ENCODE measurements at regions not wholly inside any gene's neighbourhood (a gene's known extent, or its start where the extent isn't known, plus 50 kb on each side); places are given as distances from the start of the nearest gene placed in this dataset.

- Histone ChIP-seq H3K27me3 (ENCODE audit: control insufficient read depth in 3 of 3, insufficient read depth in 3 of 3, low read depth in 1 of 3, low read length in 3 of 3) (no peaks in the 10 kb centered on the region), H2AFZ (ENCODE audit: low read length) (no peak overlapping the region), H3K4me2 (ENCODE audit: insufficient read depth, low read length, poor library complexity, severe bottlenecking) (no peak overlapping the region), H2BK15ac (ENCODE audit: low read length) (no peak overlapping the region), H3K9ac (ENCODE audit: low read depth, low read length, poor library complexity) (no peak overlapping the region), H2BK12ac (ENCODE audit: low read length) (no peak overlapping the region), H3K14ac (ENCODE audit: low read length) (no peak overlapping the region), H2AK5ac (ENCODE audit: low read depth, low read length) (no peak overlapping the region), H2BK120ac (ENCODE audit: low read depth, low read length) (no peak overlapping the region), H3K4me1 (ENCODE audit: control insufficient read depth in 2 of 2, insufficient read depth in 1 of 2, low read depth in 1 of 2, low read length in 2 of 2) (peaks cover 0 to 2% of the 10 kb centered on the region in 2 donors), H3K27ac (replicated peaks; ENCODE audit: low read length) (no peak overlapping the region), H3K18ac (ENCODE audit: low read length) (peak overlapping the region; percentile 3), H3K36me3 (replicated peaks in 1 of 2; ENCODE audit: control insufficient read depth in 2 of 2, insufficient read depth in 2 of 2, low read length in 2 of 2) (no peaks in the 10 kb centered on the region), H3K4ac (ENCODE audit: low read length) (no peak overlapping the region), H3K23ac (ENCODE audit: low read depth, low read length, poor library complexity) (no peak overlapping the region), H4K8ac (ENCODE audit: low read depth, low read length) (no peak overlapping the region), H3K79me1 (ENCODE audit: low read depth, low read length) (no peaks in the 10 kb centered on the region), H3K9me3 (replicated peaks in 1 of 2; ENCODE audit: control insufficient read depth in 2 of 2, insufficient read depth in 1 of 2, low read depth in 1 of 2, low read length in 2 of 2) (no peaks in the 10 kb centered on the region), H2BK5ac (ENCODE audit: low read length) (no peak overlapping the region), H4K91ac (ENCODE audit: low read depth, low read length, poor library complexity) (no peak overlapping the region), H3K4me3 (ENCODE audit: low read length in 2 of 2) (no peak overlapping the region)
- DNase-seq (ENCODE audit: low spot score): no peak
- no CpG with 5 or more reads among the region's 6 CpGs for WGBS, 2 donors (ENCODE audit: extremely low coverage in 2 of 2, insufficient read length in 2 of 2, insufficient replicate concordance in 1 of 2)
These were observed 86.9 kb upstream of the SPATA31D4 start for GRCh38 chr9:81841333-81841732.

- Histone ChIP-seq H3K4me1 (ENCODE audit: control insufficient read depth in 2 of 2, insufficient read depth in 1 of 2, low read depth in 1 of 2, low read length in 2 of 2) (peaks cover 0 to 2% of the 10 kb centered on the region in 2 donors), H4K91ac (ENCODE audit: low read depth, low read length, poor library complexity) (no peak overlapping the region), H3K23ac (ENCODE audit: low read depth, low read length, poor library complexity) (no peak overlapping the region), H3K27ac (replicated peaks; ENCODE audit: low read length) (no peak overlapping the region), H2BK5ac (ENCODE audit: low read length) (no peak overlapping the region), H3K4me2 (ENCODE audit: insufficient read depth, low read length, poor library complexity, severe bottlenecking) (no peak overlapping the region), H3K18ac (ENCODE audit: low read length) (peak overlapping the region; percentile 29), H2AFZ (ENCODE audit: low read length) (no peak overlapping the region), H3K79me1 (ENCODE audit: low read depth, low read length) (no peaks in the 10 kb centered on the region), H3K27me3 (ENCODE audit: control insufficient read depth in 3 of 3, insufficient read depth in 3 of 3, low read depth in 1 of 3, low read length in 3 of 3) (no peaks in the 10 kb centered on the region), H2BK12ac (ENCODE audit: low read length) (no peak overlapping the region), H3K14ac (ENCODE audit: low read length) (no peak overlapping the region), H3K4ac (ENCODE audit: low read length) (no peak overlapping the region), H3K9ac (ENCODE audit: low read depth, low read length, poor library complexity) (no peak overlapping the region), H2AK5ac (ENCODE audit: low read depth, low read length) (no peak overlapping the region), H3K36me3 (replicated peaks in 1 of 2; ENCODE audit: control insufficient read depth in 2 of 2, insufficient read depth in 2 of 2, low read length in 2 of 2) (no peaks in the 10 kb centered on the region), H2BK15ac (ENCODE audit: low read length) (no peak overlapping the region), H3K9me3 (replicated peaks in 1 of 2; ENCODE audit: control insufficient read depth in 2 of 2, insufficient read depth in 1 of 2, low read depth in 1 of 2, low read length in 2 of 2) (no peaks in the 10 kb centered on the region), H4K8ac (ENCODE audit: low read depth, low read length) (no peak overlapping the region), H2BK120ac (ENCODE audit: low read depth, low read length) (no peak overlapping the region), H3K4me3 (ENCODE audit: low read length in 2 of 2) (no peak overlapping the region)
- no CpG with 5 or more reads among the region's 2 CpGs for WGBS, 2 donors (ENCODE audit: extremely low coverage in 2 of 2, insufficient read length in 2 of 2, insufficient replicate concordance in 1 of 2)
- no peak for DNase-seq (ENCODE audit: low spot score)
These were observed 84.1 kb upstream of the SPATA31D4 start for GRCh38 chr9:81844131-81844567.

GRCh38 chr9:81847181-81847915 is 80.9 kb upstream of the SPATA31D4 start:
- Histone ChIP-seq H3K23ac (ENCODE audit: low read depth, low read length, poor library complexity) (no peak overlapping the region), H3K9me3 (replicated peaks in 1 of 2; ENCODE audit: control insufficient read depth in 2 of 2, insufficient read depth in 1 of 2, low read depth in 1 of 2, low read length in 2 of 2) (no peaks in the 10 kb centered on the region), H3K27ac (replicated peaks; ENCODE audit: low read length) (no peak overlapping the region), H3K4ac (ENCODE audit: low read length) (no peak overlapping the region), H3K79me1 (ENCODE audit: low read depth, low read length) (no peaks in the 10 kb centered on the region), H3K4me1 (ENCODE audit: control insufficient read depth in 2 of 2, insufficient read depth in 1 of 2, low read depth in 1 of 2, low read length in 2 of 2) (peaks cover 0 to 2% of the 10 kb centered on the region in 2 donors), H3K9ac (ENCODE audit: low read depth, low read length, poor library complexity) (no peak overlapping the region), H2BK12ac (ENCODE audit: low read length) (no peak overlapping the region), H2BK120ac (ENCODE audit: low read depth, low read length) (no peak overlapping the region), H2AFZ (ENCODE audit: low read length) (no peak overlapping the region), H3K18ac (ENCODE audit: low read length) (no peak overlapping the region), H4K91ac (ENCODE audit: low read depth, low read length, poor library complexity) (no peak overlapping the region), H3K36me3 (replicated peaks in 1 of 2; ENCODE audit: control insufficient read depth in 2 of 2, insufficient read depth in 2 of 2, low read length in 2 of 2) (no peaks in the 10 kb centered on the region), H4K8ac (ENCODE audit: low read depth, low read length) (no peak overlapping the region), H2AK5ac (ENCODE audit: low read depth, low read length) (no peak overlapping the region), H3K4me3 (ENCODE audit: low read length in 2 of 2) (no peak overlapping the region), H3K14ac (ENCODE audit: low read length) (no peak overlapping the region), H3K27me3 (ENCODE audit: control insufficient read depth in 3 of 3, insufficient read depth in 3 of 3, low read depth in 1 of 3, low read length in 3 of 3) (no peaks in the 10 kb centered on the region), H2BK15ac (ENCODE audit: low read length) (no peak overlapping the region), H3K4me2 (ENCODE audit: insufficient read depth, low read length, poor library complexity, severe bottlenecking) (no peak overlapping the region), H2BK5ac (ENCODE audit: low read length) (no peak overlapping the region)
- no peak for DNase-seq (ENCODE audit: low spot score)
- no CpG with 5 or more reads among the region's 9 CpGs for WGBS, 2 donors (ENCODE audit: extremely low coverage in 2 of 2, insufficient read length in 2 of 2, insufficient replicate concordance in 1 of 2)

- no peak for DNase-seq (ENCODE audit: low spot score)
- H3K14ac ChIP-seq (ENCODE audit: low read length): no peak overlapping the region
These were observed 79.8 kb upstream of the SPATA31D4 start for GRCh38 chr9:81848472-81848871.

More at GRCh38 chr9:81848472-81848871, 79.8 kb upstream of the SPATA31D4 start:
- peaks cover 0 to 2% of the 10 kb centered on the region in 2 donors for H3K4me1 ChIP-seq (ENCODE audit: control insufficient read depth in 2 of 2, insufficient read depth in 1 of 2, low read depth in 1 of 2, low read length in 2 of 2)
- no peaks in the 10 kb centered on the region for H3K36me3 ChIP-seq (replicated peaks in 1 of 2; ENCODE audit: control insufficient read depth in 2 of 2, insufficient read depth in 2 of 2, low read length in 2 of 2)
- H3K23ac ChIP-seq (ENCODE audit: low read depth, low read length, poor library complexity): no peak overlapping the region
- H4K8ac ChIP-seq (ENCODE audit: low read depth, low read length): no peak overlapping the region
- no peak overlapping the region for H2BK5ac ChIP-seq (ENCODE audit: low read length)
- no peak overlapping the region for H3K4me2 ChIP-seq (ENCODE audit: insufficient read depth, low read length, poor library complexity, severe bottlenecking)
- H2AK5ac ChIP-seq (ENCODE audit: low read depth, low read length): no peak overlapping the region
- no peak overlapping the region for H3K9ac ChIP-seq (ENCODE audit: low read depth, low read length, poor library complexity)
- no peak overlapping the region for H3K27ac ChIP-seq (replicated peaks; ENCODE audit: low read length)
- no peak overlapping the region for H3K4ac ChIP-seq (ENCODE audit: low read length)
- no peak overlapping the region for H3K18ac ChIP-seq (ENCODE audit: low read length)
- no peak overlapping the region for H2BK120ac ChIP-seq (ENCODE audit: low read depth, low read length)
- whole genome bisulfite sequencing, 2 donors (ENCODE audit: extremely low coverage in 2 of 2, insufficient read length in 2 of 2, insufficient replicate concordance in 1 of 2): no CpG with 5 or more reads among the region's 2 CpGs
- no peak overlapping the region for H4K91ac ChIP-seq (ENCODE audit: low read depth, low read length, poor library complexity)
- H3K9me3 ChIP-seq (replicated peaks in 1 of 2; ENCODE audit: control insufficient read depth in 2 of 2, insufficient read depth in 1 of 2, low read depth in 1 of 2, low read length in 2 of 2): no peaks in the 10 kb centered on the region
- no peak overlapping the region for H2BK12ac ChIP-seq (ENCODE audit: low read length)
- no peak overlapping the region for H3K4me3 ChIP-seq (ENCODE audit: low read length in 2 of 2)
- no peak overlapping the region for H2AFZ ChIP-seq (ENCODE audit: low read length)
- H3K27me3 ChIP-seq (ENCODE audit: control insufficient read depth in 3 of 3, insufficient read depth in 3 of 3, low read depth in 1 of 3, low read length in 3 of 3): no peaks in the 10 kb centered on the region
- no peak overlapping the region for H2BK15ac ChIP-seq (ENCODE audit: low read length)
- no peaks in the 10 kb centered on the region for H3K79me1 ChIP-seq (ENCODE audit: low read depth, low read length)
